K562 (cell line): ENCODE measurements at regions not wholly inside any gene's neighbourhood (a gene's known extent, or its start where the extent isn't known, plus 50 kb on each side); places are given as distances from the start of the nearest gene placed in this dataset.

ENCODE experiments used
- FOS ChIP-seq: IDR thresholded peaks from 3 replicates; pipeline ENCODE4 v1.6.1; 2011; ENCODE audit not compliant: insufficient read length; ENCODE audit errors: extremely low read depth
- HNRNPUL1 ChIP-seq: fragments of 200-400 bp; formaldehyde crosslinking; IDR thresholded peaks from 2 replicates; pipeline ENCODE4 v1.6.1; 2017; ENCODE audit warnings: low read length
- JUN ChIP-seq, 2 experiments: sonication (generic) in 1 of 2; formaldehyde crosslinking in 1 of 2; IDR thresholded peaks; 2 replicates each; pipeline versions ENCODE4 v1.6.1 to v1.8.0; 2012 to 2022; ENCODE audit warnings: borderline replicate concordance in 2 of 2, mild to moderate bottlenecking in 2 of 2, improper control_type of control experiment in 1 of 2, low read depth in 1 of 2, low read length in 1 of 2, missing genetic modification reagents in 1 of 2
- MEIS2 ChIP-seq: fragments of 450-650 bp; IDR thresholded peaks from 2 replicates; pipeline ENCODE4 v1.6.1; 2014; ENCODE audit warnings: mild to moderate bottlenecking; ENCODE audit not compliant: partially characterized antibody
- NFYB ChIP-seq: IDR thresholded peaks from 2 replicates; pipeline ENCODE4 v1.6.1; 2011; ENCODE audit warnings: mild to moderate bottlenecking, moderate library complexity; ENCODE audit not compliant: insufficient read length; ENCODE audit errors: extremely low read depth
- SRSF3 ChIP-seq: fragments of 200-400 bp; formaldehyde crosslinking; IDR thresholded peaks from 2 replicates; pipeline ENCODE4 v1.6.1; 2016; ENCODE audit warnings: mild to moderate bottlenecking, low read length, moderate library complexity; ENCODE audit not compliant: insufficient read depth
- ZNF24 ChIP-seq: fragments of 450-650 bp; IDR thresholded peaks from 2 replicates; pipeline ENCODE4 v1.6.1; 2016
- ZNF668 ChIP-seq: fragments of 250-450 bp; sonication (Bioruptor Pico); IDR thresholded peaks from 2 replicates; pipeline ENCODE4 v1.8.0; 2022; ENCODE audit warnings: mild to moderate bottlenecking, inconsistent platforms
- ZNF717 ChIP-seq: fragments of 250-450 bp; sonication (Bioruptor Pico); IDR thresholded peaks from 2 replicates; pipeline ENCODE4 v1.5.0; 2021
- ZNF75A ChIP-seq: fragments of 450-650 bp; formaldehyde crosslinking; IDR thresholded peaks from 2 replicates; pipeline ENCODE4 v1.4.0; 2020; ENCODE audit warnings: mild to moderate bottlenecking
- TF ChIP-seq, protein P1 (sequence below), 3 experiments: IDR thresholded peaks in 2 of 3; conservative IDR thresholded peaks in 1 of 3; 2 replicates each; pipeline ENCODE4 v1.5.1; 2011 to 2012; ENCODE audit warnings: low read length in 3 of 3, mild to moderate bottlenecking in 3 of 3, control low read depth in 2 of 3, improper control_type of control experiment in 1 of 3, inconsistent platforms in 1 of 3, low read depth in 1 of 3, mixed read lengths in 1 of 3, moderate library complexity in 1 of 3; ENCODE audit not compliant: insufficient read depth in 2 of 3
- TF ChIP-seq, protein P2 (sequence below), 2 experiments: fragments of 450-650 bp; formaldehyde crosslinking in 1 of 2; IDR thresholded peaks; 2 replicates each; pipeline versions ENCODE4 v1.4.0 to v1.6.1; 2014 to 2020; ENCODE audit warnings: mild to moderate bottlenecking in 2 of 2, borderline replicate concordance in 1 of 2, low read depth in 1 of 2
- TF ChIP-seq, protein P3 (sequence below): sonication (generic); formaldehyde crosslinking; IDR thresholded peaks from 2 replicates; pipeline ENCODE4 v1.8.1; 2023; ENCODE audit warnings: missing genetic modification reagents, mild to moderate bottlenecking, borderline replicate concordance

DNA sequence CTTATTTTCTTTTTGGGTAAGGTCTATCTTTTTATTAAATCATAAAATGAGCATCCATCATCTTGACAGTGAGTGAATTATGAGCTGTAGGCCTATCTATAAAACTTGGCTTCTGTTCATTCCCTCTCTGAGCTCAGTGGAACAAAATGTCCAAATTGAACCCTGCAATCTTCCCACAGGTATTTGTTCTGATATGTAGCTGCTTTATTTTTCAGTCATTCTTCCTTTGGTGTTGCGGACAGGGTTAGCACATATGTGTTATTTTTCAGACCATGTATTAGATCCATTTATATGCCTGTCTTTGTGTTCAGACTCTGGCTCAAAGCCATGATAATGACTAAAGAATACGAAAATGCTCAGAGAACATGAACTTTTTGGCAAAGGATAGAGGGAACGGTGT, 201.6 kb upstream of the KIAA1217 start:
- TF ChIP-seq ZNF75A (CRISPR knock-in tag): no peak
- TF ChIP-seq, protein P1, sequence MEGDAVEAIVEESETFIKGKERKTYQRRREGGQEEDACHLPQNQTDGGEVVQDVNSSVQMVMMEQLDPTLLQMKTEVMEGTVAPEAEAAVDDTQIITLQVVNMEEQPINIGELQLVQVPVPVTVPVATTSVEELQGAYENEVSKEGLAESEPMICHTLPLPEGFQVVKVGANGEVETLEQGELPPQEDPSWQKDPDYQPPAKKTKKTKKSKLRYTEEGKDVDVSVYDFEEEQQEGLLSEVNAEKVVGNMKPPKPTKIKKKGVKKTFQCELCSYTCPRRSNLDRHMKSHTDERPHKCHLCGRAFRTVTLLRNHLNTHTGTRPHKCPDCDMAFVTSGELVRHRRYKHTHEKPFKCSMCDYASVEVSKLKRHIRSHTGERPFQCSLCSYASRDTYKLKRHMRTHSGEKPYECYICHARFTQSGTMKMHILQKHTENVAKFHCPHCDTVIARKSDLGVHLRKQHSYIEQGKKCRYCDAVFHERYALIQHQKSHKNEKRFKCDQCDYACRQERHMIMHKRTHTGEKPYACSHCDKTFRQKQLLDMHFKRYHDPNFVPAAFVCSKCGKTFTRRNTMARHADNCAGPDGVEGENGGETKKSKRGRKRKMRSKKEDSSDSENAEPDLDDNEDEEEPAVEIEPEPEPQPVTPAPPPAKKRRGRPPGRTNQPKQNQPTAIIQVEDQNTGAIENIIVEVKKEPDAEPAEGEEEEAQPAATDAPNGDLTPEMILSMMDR (IDR thresholded peaks at IDR 0.05 in 2 of 3, conservative IDR thresholded peaks at IDR 0.05 in 1 of 3; ENCODE audit: insufficient read depth in 2 of 3, low read depth in 1 of 3, low read length in 3 of 3): no peak
- TF ChIP-seq HNRNPUL1: no peak
- no peak for TF ChIP-seq NFYB
- no peak for TF ChIP-seq JUN (IDR thresholded peaks at IDR 0.05; ENCODE audit: borderline replicate concordance, low read depth, low read length)
- no peak for TF ChIP-seq JUN (CRISPR knock-in tag; IDR thresholded peaks at IDR 0.05; ENCODE audit: borderline replicate concordance)
- no peak for TF ChIP-seq MEIS2
- no peak for TF ChIP-seq SRSF3
- TF ChIP-seq FOS: no peak
- TF ChIP-seq ZNF717 (CRISPR knock-in tag): no peak
- TF ChIP-seq, protein P2, sequence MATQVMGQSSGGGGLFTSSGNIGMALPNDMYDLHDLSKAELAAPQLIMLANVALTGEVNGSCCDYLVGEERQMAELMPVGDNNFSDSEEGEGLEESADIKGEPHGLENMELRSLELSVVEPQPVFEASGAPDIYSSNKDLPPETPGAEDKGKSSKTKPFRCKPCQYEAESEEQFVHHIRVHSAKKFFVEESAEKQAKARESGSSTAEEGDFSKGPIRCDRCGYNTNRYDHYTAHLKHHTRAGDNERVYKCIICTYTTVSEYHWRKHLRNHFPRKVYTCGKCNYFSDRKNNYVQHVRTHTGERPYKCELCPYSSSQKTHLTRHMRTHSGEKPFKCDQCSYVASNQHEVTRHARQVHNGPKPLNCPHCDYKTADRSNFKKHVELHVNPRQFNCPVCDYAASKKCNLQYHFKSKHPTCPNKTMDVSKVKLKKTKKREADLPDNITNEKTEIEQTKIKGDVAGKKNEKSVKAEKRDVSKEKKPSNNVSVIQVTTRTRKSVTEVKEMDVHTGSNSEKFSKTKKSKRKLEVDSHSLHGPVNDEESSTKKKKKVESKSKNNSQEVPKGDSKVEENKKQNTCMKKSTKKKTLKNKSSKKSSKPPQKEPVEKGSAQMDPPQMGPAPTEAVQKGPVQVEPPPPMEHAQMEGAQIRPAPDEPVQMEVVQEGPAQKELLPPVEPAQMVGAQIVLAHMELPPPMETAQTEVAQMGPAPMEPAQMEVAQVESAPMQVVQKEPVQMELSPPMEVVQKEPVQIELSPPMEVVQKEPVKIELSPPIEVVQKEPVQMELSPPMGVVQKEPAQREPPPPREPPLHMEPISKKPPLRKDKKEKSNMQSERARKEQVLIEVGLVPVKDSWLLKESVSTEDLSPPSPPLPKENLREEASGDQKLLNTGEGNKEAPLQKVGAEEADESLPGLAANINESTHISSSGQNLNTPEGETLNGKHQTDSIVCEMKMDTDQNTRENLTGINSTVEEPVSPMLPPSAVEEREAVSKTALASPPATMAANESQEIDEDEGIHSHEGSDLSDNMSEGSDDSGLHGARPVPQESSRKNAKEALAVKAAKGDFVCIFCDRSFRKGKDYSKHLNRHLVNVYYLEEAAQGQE (IDR thresholded peaks at IDR 0.05; ENCODE audit: borderline replicate concordance): no peak
- TF ChIP-seq, protein P2 (CRISPR knock-in tag; IDR thresholded peaks at IDR 0.05; ENCODE audit: low read depth): no peak
- no peak for TF ChIP-seq ZNF668 (CRISPR knock-in tag)
- TF ChIP-seq ZNF24: no peak
- TF ChIP-seq, protein P3, sequence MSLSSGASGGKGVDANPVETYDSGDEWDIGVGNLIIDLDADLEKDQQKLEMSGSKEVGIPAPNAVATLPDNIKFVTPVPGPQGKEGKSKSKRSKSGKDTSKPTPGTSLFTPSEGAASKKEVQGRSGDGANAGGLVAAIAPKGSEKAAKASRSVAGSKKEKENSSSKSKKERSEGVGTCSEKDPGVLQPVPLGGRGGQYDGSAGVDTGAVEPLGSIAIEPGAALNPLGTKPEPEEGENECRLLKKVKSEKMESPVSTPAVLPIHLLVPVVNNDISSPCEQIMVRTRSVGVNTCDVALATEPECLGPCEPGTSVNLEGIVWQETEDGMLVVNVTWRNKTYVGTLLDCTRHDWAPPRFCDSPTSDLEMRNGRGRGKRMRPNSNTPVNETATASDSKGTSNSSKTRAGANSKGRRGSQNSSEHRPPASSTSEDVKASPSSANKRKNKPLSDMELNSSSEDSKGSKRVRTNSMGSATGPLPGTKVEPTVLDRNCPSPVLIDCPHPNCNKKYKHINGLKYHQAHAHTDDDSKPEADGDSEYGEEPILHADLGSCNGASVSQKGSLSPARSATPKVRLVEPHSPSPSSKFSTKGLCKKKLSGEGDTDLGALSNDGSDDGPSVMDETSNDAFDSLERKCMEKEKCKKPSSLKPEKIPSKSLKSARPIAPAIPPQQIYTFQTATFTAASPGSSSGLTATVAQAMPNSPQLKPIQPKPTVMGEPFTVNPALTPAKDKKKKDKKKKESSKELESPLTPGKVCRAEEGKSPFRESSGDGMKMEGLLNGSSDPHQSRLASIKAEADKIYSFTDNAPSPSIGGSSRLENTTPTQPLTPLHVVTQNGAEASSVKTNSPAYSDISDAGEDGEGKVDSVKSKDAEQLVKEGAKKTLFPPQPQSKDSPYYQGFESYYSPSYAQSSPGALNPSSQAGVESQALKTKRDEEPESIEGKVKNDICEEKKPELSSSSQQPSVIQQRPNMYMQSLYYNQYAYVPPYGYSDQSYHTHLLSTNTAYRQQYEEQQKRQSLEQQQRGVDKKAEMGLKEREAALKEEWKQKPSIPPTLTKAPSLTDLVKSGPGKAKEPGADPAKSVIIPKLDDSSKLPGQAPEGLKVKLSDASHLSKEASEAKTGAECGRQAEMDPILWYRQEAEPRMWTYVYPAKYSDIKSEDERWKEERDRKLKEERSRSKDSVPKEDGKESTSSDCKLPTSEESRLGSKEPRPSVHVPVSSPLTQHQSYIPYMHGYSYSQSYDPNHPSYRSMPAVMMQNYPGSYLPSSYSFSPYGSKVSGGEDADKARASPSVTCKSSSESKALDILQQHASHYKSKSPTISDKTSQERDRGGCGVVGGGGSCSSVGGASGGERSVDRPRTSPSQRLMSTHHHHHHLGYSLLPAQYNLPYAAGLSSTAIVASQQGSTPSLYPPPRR: no peak
